Subcutaneous abdominal adipose tissue (tissue), 5 donors: ENCODE measurements at regions not wholly inside any gene's neighbourhood (a gene's known extent, or its start where the extent isn't known, plus 50 kb on each side); places are given as distances from the start of the nearest gene placed in this dataset.

ENCODE experiments used
- H3K27ac ChIP-seq: one replicate; pipeline ENCODE4 v1.7.0; 2013; ENCODE audit warnings: low read depth, mild to moderate bottlenecking, inconsistent platforms, low read length, moderate library complexity
- H3K27me3 ChIP-seq, 5 donors: one replicate each; pipeline ENCODE4 v1.7.0; 2013; ENCODE audit warnings: low read length in 5 of 5, inconsistent platforms in 1 of 5; ENCODE audit not compliant: control insufficient read depth in 5 of 5, insufficient read depth in 4 of 5
- H3K36me3 ChIP-seq, 5 donors: one replicate each; pipeline ENCODE4 v1.7.0; 2013; ENCODE audit warnings: low read length in 5 of 5; ENCODE audit not compliant: control insufficient read depth in 5 of 5, insufficient read depth in 5 of 5
- H3K4me1 ChIP-seq, 5 donors: one replicate each; pipeline ENCODE4 v1.7.0; 2013; ENCODE audit warnings: low read length in 5 of 5, mild to moderate bottlenecking in 3 of 5, moderate library complexity in 1 of 5; ENCODE audit not compliant: control insufficient read depth in 5 of 5, insufficient read depth in 5 of 5
- H3K4me3 ChIP-seq, 5 donors: one replicate each; pipeline ENCODE4 v1.7.0; 2013; ENCODE audit warnings: low read length in 5 of 5, low read depth in 1 of 5
- H3K9ac ChIP-seq, 5 donors: one replicate each; pipeline ENCODE4 v1.7.0; 2013; ENCODE audit warnings: low read length in 5 of 5, mild to moderate bottlenecking in 4 of 5, moderate library complexity in 3 of 5
- H3K9me3 ChIP-seq, 5 donors: one replicate each; pipeline ENCODE4 v1.7.0; 2013; ENCODE audit warnings: low read length in 5 of 5; ENCODE audit not compliant: control insufficient read depth in 5 of 5
- donor health status: healthy.
- donor health status: healthy.
- donor health status: healthy.
- donor health status: healthy.
- donor health status: healthy.

DNA sequence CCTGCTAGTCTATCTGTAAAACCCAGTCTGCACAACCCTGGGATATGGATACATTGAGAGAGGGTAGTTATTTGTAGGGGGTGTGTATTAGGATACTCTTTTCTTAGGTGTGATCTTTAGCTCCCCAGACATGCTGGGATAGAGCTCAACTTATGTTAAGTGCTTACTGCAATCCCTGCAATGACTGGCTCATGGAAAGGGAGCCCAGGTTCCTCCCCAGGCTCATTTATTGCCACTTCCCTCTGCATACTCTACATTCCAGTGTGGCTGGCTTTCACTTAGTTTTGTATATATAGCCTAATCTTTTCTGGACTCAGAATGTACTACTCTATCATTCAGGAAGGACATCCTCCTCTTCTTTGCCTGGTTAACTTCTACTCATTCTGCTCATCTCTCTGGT, 172.0 kb downstream of the SYT10 start:
- Histone ChIP-seq H3K4me1 (no peaks in the 10 kb centered on the region), H3K36me3 (no peaks in the 10 kb centered on the region), H3K27ac (no peak overlapping the region)

DNA sequence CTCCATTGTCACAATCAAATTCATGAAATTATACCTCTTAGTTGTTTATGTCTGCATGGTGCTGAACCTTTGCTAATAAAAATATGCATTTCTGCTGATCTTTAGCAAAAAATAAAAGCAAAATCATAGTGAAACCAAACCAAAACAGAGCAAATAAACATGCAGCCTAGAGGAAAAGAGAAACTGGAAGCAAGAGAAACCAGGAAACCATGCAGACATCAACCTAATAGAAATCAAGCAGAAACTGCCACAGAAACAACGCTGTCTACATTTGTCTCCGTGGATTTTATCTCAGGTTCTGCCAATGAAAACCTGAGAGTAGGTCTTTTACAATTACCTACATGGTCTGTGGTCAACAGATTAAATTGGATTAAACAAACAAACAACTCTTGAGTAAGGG, 173.7 kb downstream of the SYT10 start:
- no peaks in the 10 kb centered on the region for H3K4me1 ChIP-seq
- no peaks in the 10 kb centered on the region for H3K9me3 ChIP-seq
- H3K36me3 ChIP-seq: no peaks in the 10 kb centered on the region
- H3K4me3 ChIP-seq: no peak overlapping the region
- no peaks in the 10 kb centered on the region for H3K27me3 ChIP-seq
- no peak overlapping the region for H3K9ac ChIP-seq
- no peak overlapping the region for H3K27ac ChIP-seq

More for the DNA sequence above, 172.0 kb downstream of the SYT10 start:
- Histone ChIP-seq H3K9me3 (no peaks in the 10 kb centered on the region), H3K9ac (no peak overlapping the region), H3K27me3 (no peaks in the 10 kb centered on the region), H3K4me3 (no peak overlapping the region)

DNA sequence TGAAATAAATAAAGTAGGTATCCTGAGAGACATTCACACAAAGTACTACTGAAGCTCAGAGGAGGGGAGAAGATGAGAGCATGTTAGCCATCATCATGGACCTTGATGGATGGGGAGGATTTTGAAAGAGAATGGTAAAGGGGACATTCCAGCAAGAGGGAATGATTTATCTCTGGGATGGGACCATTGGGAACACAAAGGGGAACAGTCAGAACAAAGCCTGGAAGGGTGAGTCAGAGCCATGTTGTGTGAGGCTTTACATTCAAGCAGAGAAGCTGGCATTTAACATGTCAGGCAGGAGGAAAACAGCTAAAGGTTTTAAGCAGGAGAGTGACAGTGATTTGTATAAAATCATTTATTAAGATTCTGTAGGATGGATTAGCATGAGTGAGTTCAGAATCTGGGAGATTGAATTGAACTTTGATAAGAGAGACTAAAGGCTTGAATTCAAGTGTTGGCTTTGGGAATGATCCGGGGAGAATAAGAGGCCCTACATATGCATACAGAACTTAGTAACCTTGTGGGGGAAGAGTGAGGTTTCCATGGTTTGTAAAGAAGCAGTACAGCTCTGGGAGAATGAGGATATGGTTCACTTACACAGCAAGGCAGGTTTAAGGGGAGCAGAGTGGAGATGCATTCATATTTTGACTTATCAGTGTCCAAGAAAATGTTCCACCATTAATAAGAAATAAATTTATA, 174.4 kb downstream of the SYT10 start:
- H3K27ac ChIP-seq: no peak overlapping the region
- no peak overlapping the region for H3K4me3 ChIP-seq
- no peak overlapping the region for H3K9ac ChIP-seq
- no peaks in the 10 kb centered on the region for H3K36me3 ChIP-seq
- no peaks in the 10 kb centered on the region for H3K4me1 ChIP-seq
- H3K27me3 ChIP-seq: no peaks in the 10 kb centered on the region
- H3K9me3 ChIP-seq: no peaks in the 10 kb centered on the region

DNA sequence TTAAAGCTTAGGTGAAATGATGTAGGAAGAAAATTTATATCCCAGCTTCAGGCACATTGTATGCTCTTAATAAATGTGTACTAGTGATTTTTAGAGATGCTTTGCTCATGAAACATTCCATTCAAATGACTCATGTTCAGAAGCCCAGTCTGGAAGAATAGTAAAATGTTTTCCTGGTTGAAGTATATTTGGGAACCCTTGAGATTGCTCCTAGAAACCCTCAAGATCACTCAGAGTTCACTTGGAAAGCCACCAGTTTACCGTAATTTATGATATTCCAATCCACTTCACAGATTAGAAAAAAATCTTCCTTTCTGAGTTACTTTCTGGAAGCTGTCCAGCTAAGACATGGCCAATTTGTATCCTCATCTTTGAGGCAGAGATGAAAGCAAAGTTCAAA, 186.4 kb downstream of the SYT10 start:
- H3K27ac ChIP-seq: no peak overlapping the region
- no peak overlapping the region for H3K9ac ChIP-seq
- H3K4me1 ChIP-seq: no peaks in the 10 kb centered on the region
- H3K9me3 ChIP-seq: no peaks in the 10 kb centered on the region
- no peaks in the 10 kb centered on the region for H3K27me3 ChIP-seq
- no peaks in the 10 kb centered on the region for H3K36me3 ChIP-seq
- H3K4me3 ChIP-seq: no peak overlapping the region

DNA sequence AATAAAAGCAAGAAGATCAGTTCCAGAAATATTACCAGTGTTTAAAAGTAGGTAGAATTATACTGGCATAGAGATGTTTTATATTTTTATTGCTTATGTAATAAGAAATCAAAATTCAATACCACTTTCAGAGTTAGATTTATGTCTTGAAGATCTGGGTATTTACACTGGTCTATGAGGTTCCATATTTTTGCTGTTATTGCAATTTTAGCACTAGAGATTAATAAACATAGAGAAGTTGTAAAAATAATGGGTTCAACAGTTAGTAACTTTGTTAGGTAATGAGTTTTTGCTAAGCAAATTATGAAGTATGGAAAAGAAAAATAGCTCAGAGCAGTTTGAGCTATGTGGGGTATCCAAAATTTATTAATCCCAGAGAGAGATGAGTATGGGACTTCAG, 188.1 kb downstream of the SYT10 start:
- H3K4me1 ChIP-seq: no peaks in the 10 kb centered on the region
- H3K27ac ChIP-seq: no peak overlapping the region
- no peaks in the 10 kb centered on the region for H3K9me3 ChIP-seq
- no peaks in the 10 kb centered on the region for H3K27me3 ChIP-seq
- no peak overlapping the region for H3K9ac ChIP-seq
- H3K4me3 ChIP-seq: no peak overlapping the region
- H3K36me3 ChIP-seq: no peaks in the 10 kb centered on the region

DNA sequence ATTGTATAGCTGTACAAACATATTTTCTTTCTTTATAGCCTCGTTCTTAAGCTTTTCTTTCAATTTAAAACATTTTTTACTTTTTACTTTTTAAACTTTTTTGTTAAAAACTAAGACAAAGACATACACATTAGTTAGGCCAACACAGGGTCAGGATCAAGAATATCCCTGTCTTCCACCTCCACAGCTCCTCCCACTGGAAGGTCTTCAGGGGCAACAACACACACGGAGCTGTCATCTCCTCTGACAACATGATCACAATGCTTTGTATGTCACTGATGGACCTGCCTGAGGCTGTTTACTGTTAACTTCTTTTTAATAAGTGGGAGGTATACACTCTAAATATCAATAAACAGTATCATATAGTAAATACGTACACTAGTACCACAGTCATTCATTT, 191.3 kb downstream of the SYT10 start:
- Histone ChIP-seq H3K9me3 (no peaks in the 10 kb centered on the region), H3K4me1 (no peaks in the 10 kb centered on the region), H3K27ac (no peak overlapping the region), H3K36me3 (no peaks in the 10 kb centered on the region), H3K4me3 (no peak overlapping the region), H3K9ac (no peak overlapping the region), H3K27me3 (no peaks in the 10 kb centered on the region)

DNA sequence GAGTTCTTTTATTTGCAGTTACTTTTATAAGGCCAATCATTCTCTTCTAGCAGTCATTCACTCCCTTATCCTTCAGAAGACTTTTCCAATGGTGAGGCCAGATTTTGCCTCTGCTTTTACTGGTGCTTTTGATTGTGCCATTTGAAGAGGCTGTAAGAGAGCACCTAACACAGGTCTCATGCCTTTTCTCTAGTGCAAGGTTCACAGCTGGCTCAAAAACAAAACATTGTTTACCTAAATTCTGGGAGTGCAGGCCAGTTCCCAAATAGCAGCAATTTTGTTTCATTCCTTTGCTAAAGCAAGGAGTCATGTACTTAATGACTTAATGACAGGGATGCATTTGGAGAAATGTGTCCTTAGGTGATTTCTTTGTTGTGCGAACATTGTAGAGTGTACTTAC, 192.0 kb downstream of the SYT10 start:
- Histone ChIP-seq H3K4me1 (no peaks in the 10 kb centered on the region), H3K36me3 (no peaks in the 10 kb centered on the region), H3K9ac (no peak overlapping the region), H3K27ac (no peak overlapping the region), H3K9me3 (no peaks in the 10 kb centered on the region), H3K4me3 (no peak overlapping the region), H3K27me3 (no peaks in the 10 kb centered on the region)

DNA sequence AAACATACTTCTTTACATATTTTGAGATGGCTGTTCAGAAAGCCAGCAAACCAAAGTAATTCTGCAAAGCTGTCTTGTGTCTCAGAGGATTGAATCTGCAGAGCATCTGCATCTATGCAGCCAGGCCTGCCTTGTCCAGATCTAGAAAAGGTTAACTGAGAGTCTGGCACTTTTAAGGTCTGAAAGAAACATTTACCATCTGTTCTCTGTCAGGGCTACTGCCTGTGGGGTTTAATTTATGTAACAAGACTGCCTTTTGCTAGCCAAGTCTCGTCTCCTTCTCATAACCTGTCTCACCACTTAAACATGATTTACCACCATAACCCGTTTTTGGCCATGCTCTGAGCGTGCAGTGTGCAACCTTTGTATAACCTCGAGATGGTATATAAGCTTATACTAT, 194.2 kb downstream of the SYT10 start:
- Histone ChIP-seq H3K36me3 (no peaks in the 10 kb centered on the region), H3K27me3 (no peaks in the 10 kb centered on the region), H3K9ac (no peak overlapping the region), H3K9me3 (no peaks in the 10 kb centered on the region), H3K27ac (no peak overlapping the region), H3K4me3 (no peak overlapping the region), H3K4me1 (no peaks in the 10 kb centered on the region)

DNA sequence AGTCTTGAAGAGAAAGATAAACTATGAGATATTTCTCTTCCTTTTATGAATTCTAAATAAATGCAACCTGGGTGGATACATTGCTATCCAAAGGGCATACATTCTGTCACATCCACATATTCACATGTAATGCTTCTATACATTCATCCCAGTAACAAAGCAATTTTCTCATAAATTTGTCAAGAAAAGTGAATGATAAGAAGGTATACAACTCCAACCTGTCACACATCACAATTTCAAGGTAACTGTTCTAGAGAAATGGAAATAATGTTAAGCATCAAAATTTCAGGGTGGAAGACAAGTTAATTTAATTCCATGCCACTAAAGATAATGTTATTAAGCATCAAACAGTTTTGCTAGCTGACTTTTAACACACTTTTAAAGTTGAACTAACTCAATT, 212.9 kb downstream of the SYT10 start:
- Histone ChIP-seq H3K9me3 (peaks cover 0 to 10% (median 2%) of the 10 kb centered on the region in 5 donors), H3K27ac (no peak overlapping the region), H3K4me1 (no peaks in the 10 kb centered on the region), H3K4me3 (no peak overlapping the region), H3K9ac (no peak overlapping the region), H3K27me3 (no peaks in the 10 kb centered on the region), H3K36me3 (no peaks in the 10 kb centered on the region)

DNA sequence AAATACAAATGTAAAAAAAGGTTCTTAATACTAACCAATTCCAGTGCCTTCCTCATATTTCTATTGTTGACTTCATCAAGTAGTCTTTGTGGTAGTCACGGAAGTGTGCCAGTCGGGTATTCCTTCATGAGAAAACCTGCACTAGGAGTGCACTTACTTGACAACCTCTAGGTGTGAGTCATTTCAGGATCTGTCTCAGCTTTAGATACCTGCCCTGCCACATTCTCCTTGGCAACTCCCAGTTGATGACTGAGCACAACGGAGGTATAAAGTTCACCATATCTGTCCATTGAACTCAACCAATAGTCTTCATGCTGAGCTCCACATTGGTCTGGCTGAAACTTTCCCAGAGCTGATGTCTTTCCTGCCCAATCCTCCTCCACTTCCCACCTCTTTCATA, 215.7 kb downstream of the SYT10 start:
- Histone ChIP-seq H3K4me3 (no peak overlapping the region), H3K36me3 (no peaks in the 10 kb centered on the region), H3K4me1 (no peaks in the 10 kb centered on the region), H3K9me3 (peaks cover 0 to 10% (median 6%) of the 10 kb centered on the region in 5 donors), H3K27me3 (no peaks in the 10 kb centered on the region), H3K27ac (no peak overlapping the region), H3K9ac (no peak overlapping the region)

DNA sequence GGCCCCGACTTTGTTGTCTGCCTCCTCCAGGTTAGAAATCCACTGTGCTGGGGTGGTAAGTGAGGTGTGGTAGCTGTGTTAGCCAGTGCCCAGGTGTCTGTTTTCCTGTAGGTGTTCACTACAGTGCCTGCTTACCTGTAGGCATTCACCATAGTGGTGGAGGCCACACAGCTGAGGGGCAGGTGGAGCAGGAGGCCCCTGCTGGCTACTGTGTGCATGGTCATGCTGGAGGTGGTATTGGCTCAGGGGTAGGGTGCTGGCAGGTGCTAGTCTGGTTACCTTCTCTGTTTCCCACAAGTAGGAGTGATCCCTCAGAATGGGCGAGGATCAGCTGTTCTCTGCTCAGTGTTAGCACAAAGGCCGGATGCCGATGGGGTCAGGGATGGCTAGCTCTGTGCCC, 217.3 kb downstream of the SYT10 start:
- Histone ChIP-seq H3K27me3 (no peaks in the 10 kb centered on the region), H3K36me3 (no peaks in the 10 kb centered on the region), H3K4me3 (peak overlapping the region in 1 of 5 donors; percentile 19), H3K9me3 (peaks cover 0 to 16% (median 9%) of the 10 kb centered on the region in 5 donors), H3K4me1 (no peaks in the 10 kb centered on the region), H3K9ac (no peak overlapping the region), H3K27ac (no peak overlapping the region)
